NCI-H446 (cell line): ENCODE measurements at regions not wholly inside any gene's neighbourhood (a gene's known extent, or its start where the extent isn't known, plus 50 kb on each side); places are given as distances from the start of the nearest gene placed in this dataset.

Experiments used
- DNase-seq, 2 experiments: peaks; one replicate each; lab custom pipeline; 2025; lab: John Stamatoyannopoulos, UW

GRCh38 chr7:46675456-46675855, 754.4 kb upstream of the IGFBP3 start:
- DNase-seq, result no peak

GRCh38 chr7:46672861-46673260, 751.8 kb upstream of the IGFBP3 start:
- no peak for DNase-seq

DNA sequence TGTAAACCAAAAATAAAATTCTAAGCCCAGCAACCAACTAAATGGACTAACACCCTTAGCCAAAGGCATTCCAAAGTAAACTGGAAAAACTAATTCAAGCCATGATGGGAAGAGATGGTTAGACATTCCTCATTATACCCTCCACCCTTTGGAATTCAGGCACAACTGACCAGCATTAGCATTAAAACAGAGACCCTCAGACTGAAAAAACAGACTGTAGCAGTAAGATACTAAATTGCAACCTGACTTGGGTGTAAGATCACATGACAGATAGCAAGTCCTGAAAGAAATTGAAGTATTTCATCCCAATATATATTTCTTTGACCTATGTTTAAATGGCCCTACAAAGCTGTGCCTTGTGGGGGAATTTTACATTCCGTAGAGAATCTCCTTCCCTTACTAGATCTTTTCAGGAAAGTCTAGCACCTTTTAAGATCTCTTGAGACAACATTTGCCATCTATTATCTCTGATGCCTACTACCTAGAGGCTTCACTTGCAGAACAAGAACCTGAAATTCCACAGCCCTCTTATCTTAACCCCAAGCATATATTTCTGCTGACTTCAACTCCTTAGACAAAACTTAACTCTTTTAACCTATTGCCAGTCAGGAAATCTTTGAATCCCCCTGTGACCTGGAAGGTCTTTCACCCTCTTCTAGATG, 750.2 kb upstream of the IGFBP3 start:
- no peak for DNase-seq

DNA sequence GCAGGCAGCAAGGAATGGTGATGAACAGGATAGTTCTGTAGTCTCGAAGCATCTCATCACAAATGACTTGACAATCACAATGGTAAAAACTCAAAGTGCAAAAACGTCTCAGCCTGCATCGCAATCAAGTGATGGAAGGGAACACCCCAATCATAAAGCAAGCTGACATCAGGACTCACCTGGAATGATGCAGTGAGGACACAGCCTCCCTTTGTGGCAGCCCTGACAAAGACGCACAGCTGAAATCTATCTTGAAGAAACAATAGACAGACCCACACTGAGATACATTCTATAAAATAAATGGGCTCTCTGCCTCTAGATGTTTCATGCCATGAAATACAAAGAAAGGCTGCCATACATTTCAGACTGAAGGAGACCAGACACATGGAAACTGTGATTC, 748.0 kb upstream of the IGFBP3 start:
- DNase-seq, result no peak

DNA sequence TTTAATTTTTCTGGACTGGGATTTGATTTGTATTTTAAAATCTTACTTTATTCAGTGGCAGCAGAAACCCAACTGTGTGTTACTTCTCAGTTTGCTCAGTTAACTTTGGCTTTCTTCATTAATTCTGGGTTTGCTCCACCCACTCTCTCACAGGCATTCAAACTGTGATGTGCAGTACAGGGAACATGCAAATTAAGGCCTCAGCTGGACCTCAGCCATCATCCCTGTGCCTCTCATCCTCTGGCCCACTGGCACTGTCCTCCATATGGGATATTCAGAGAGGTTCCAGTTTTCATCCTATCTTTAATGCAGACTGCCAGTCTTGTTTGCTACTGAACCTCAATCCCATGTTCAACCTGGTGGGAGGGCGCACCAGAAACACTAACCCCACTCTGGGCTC, 743.4 kb upstream of the IGFBP3 start:
- no peak for DNase-seq

DNA sequence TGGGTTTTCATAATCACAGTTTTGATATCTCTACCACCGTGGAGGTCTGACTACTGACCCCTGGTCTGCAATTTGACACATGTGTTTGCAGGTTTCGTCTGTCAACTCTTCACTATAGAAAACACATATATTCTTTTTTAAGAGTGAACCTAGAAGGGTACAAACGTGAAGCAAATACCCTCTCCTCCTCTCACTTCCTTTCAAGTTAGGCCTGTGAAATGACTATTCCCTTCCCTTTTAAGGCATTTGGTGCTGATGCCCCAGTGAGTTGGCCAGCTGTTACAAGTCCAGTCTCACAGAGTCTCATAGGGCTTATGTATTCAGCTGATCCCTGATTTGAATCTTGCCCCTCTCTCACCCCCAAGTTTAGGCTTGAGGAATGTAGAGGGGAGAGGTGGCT, 742.0 kb upstream of the IGFBP3 start:
- no peak for DNase-seq

DNA sequence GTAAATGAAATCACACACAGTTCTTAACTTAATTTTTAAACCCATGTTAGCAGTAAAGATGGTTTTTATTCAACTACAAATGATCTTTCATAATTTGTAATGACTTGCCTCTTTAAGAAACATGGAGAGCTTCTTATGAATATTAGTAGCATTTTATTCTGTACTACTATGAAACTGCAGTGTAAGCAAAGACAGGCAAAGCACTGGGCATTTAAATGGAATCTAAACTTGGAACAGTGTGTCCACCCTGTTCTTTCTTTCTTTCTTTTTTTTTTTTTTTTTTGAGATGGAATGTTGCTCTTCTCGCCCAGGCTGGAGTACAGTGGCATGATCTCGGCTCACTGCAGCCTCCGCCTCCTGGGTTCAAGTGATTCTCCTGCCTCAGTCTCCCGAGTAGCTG, 740.4 kb upstream of the IGFBP3 start:
- no peak for DNase-seq

- DNase-seq, result no peak
Measured at GRCh38 chr7:46660402-46660980, 739.4 kb upstream of the IGFBP3 start.

GRCh38 chr7:46658281-46658680, 737.2 kb upstream of the IGFBP3 start:
- DNase-seq, result no peak

DNA sequence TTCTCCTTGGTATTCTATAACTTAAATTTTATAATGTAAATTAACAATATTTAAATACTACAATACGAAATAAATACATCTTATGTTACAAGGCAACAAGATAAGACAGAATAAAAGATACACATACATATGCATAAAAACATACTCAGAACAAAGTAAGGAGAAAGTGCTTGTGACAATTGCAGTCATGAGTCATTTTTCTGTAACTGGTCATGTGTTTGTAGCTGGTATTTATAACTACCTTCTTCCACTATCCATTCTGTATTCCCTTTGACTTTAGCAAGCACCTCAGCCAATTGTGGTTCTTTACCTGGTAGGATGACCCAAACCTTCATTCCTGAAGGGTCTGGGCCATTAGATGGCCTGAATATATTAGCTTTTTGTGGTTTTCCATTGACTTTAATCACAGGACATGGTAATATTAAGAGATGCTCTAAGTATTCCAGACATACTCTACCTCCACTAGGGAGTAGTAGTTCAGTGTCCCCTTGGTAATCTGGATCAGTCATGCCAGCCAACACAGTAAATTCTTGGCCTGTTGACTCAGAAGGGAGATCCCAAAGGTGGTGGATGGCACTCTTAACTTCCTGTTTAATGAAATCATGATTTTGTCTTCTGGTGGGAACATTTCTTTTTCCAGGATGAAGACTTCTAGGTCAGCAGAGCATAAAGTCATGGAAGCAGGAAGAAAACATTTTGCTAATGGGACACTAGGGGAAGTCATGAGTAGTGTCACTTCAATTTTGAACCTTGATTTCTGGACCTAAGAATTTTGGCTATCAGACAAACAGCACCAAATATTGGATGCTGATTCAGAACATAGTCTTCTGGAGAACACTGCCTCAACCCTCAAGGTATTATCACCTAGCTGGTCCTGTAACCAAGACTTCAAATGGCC, 733.7 kb upstream of the IGFBP3 start:
- no peak for DNase-seq

GRCh38 chr7:46653848-46654247, 732.8 kb upstream of the IGFBP3 start:
- no peak for DNase-seq

DNA sequence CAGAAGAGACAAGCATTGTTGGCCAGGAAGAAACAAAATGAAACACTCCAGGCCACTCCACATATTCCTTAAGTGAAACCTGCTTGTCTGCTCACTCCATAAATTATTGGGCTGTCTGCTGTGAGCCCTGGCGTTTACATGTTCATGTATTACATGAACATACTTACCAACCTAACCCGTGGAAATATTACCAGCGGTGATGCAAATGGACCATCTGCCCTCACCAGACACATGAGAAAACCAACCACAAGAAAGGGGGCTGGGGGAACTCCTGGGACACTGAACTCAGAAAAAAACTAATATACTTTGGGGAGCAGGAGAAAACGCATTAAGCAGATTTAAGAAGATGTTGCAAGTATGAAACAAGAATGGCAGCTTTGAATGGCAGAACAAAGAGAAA, 731.2 kb upstream of the IGFBP3 start:
- no peak for DNase-seq

- no peak for DNase-seq
Measured at GRCh38 chr7:46651561-46652088, 730.6 kb upstream of the IGFBP3 start.

- no peak for DNase-seq
Measured at GRCh38 chr7:46651070-46651469, 730.0 kb upstream of the IGFBP3 start.

- DNase-seq, result no peak
Measured at GRCh38 chr7:46649876-46650275, 728.8 kb upstream of the IGFBP3 start.

GRCh38 chr7:46637793-46638735, 717.0 kb upstream of the IGFBP3 start:
- no peak for DNase-seq

- DNase-seq, result no peak
Measured at GRCh38 chr7:46636022-46636421, 715.0 kb upstream of the IGFBP3 start.

GRCh38 chr7:46633630-46634240, 712.7 kb upstream of the IGFBP3 start:
- DNase-seq, result no peak

GRCh38 chr7:46633200-46633599, 712.1 kb upstream of the IGFBP3 start:
- no peak for DNase-seq

GRCh38 chr7:46630031-46630430, 709.0 kb upstream of the IGFBP3 start:
- DNase-seq, result no peak

GRCh38 chr7:46628389-46628788, 707.3 kb upstream of the IGFBP3 start:
- DNase-seq, result no peak
